Pancreas (tissue), 10 donors: ENCODE measurements at regions not wholly inside any gene's neighbourhood (a gene's known extent, or its start where the extent isn't known, plus 50 kb on each side); places are given as distances from the start of the nearest gene placed in this dataset.

ENCODE experiments used
- ATAC-seq, 4 donors: fragments of 200-7000 bp; cut with Tn5 transposase; one replicate each; pipeline versions ENCODE4 v1.8.0 to v1.9.1; 2020; ENCODE audit warnings: mild to moderate bottlenecking in 4 of 4, moderate library complexity in 4 of 4
- DNase-seq, 6 donors: peaks; one replicate each; pipeline ENCODE4 v3.0.0-alpha.2; 2020
- FAIRE-seq: peaks from 2 replicates; lab custom pipeline; 2012; peaks lifted over from hg19 to GRCh38; lab: Jason Lieb, UNC
- H3K27ac ChIP-seq, 4 donors: fragments of 200-600 bp; sonication (generic); 1 replicate in 3 of 4; 2 replicates in 1 of 4; pipeline versions ENCODE4 v1.5.0 to v1.8.0; 2020
- H3K27me3 ChIP-seq, 4 donors: fragments of 200-600 bp; one replicate each; pipeline ENCODE4 v1.8.0; 2021
- H3K36me3 ChIP-seq, 3 donors: fragments of 200-600 bp; sonication (generic) in 1 of 3; one replicate each; pipeline versions ENCODE4 v1.5.0 to v1.8.0; 2020 to 2021
- H3K4me1 ChIP-seq, 3 donors: fragments of 200-600 bp; one replicate each; pipeline ENCODE4 v1.8.0; 2021
- H3K4me3 ChIP-seq, 4 donors: fragments of 200-600 bp; sonication (generic) in 2 of 4; one replicate each; pipeline versions ENCODE4 v1.5.0 to v1.8.0; 2020 to 2021
- H3K9me3 ChIP-seq, 4 donors: fragments of 200-600 bp; one replicate each; pipeline ENCODE4 v1.8.0; 2021
- WGBS, 2 donors: extraction: QIAGEN DNeasy Blood & Tissue Kit; methylation state at CpG; one replicate each; pipeline ENCODE4 v1.1.7; 2013; 5-methylcytosine and 5-hydroxymethylcytosine counted together
- intact Hi-C, 3 donors: fragments of 100-400 bp; cut with DNase I; formaldehyde crosslinking; loops; one replicate each; pipeline versions ENCODE4 v1.11.1 to v1.14.2; 2022
- TF ChIP-seq, protein P1 (sequence below), 4 donors: fragments of 200-600 bp; sonication (generic) in 3 of 4; IDR thresholded peaks; one replicate each; pipeline versions ENCODE4 v1.5.0 to v1.8.0; 2021; ENCODE audit warnings: antibody characterized with exemption in 4 of 4
- donor health status: healthy with polysubstance abuse.
- donor health status: DM: no; HTN: no; CAD: no; lungs with moderate emphysema.
- donor health status: DM: no; HTN: no; CAD: no.
- donor health status: control.
- donor health status: control.
- donor health status: Bipolar disorder and iron deficiency.
- donor health status: DM: yes; HTN: yes; CAD: no.
- donor health status: DM: no; HTN: no; CAD: no.
- donor health status: DM: no; HTN: no; CAD: no.
- donor health status: DM: yes; HTN: yes; CAD: no.

DNA sequence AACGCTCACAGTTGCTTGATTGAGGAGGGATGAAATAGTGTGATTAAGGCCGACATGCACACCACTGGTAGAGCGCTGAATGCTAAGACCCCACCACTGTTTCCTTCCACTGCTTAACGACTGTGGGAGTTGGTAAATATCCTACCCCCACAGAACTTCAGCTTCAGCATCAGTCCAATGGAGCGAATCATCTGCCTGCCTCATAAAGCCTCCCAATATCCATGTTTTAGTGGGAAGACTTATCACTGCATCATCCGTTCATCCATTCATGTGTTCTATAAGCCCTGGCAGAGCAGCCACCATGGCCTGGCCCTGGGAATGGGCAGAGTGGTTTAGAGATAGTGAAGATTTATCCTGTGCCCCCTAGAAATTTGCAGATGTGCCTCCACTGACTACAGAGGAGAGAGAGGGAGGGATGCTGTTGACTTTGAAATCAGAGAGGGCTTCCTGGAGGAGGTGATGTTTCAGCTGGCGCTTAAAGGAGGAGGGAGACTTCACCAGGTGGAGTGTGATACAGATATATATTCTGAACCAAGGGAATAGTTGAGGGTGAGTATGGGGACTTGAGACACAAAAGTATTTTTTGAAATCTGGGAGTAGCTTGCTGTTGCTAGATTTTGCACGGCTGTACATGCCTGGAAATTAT is 71.9 kb upstream of the STX18 start:
- Histone ChIP-seq H3K9me3 (no peaks in the 10 kb centered on the region), H3K4me1 (peaks cover 0 to 5% (median 0%) of the 10 kb centered on the region in 3 donors), H3K27me3 (no peaks in the 10 kb centered on the region), H3K4me3 (no peak overlapping the region), H3K27ac (no peak overlapping the region), H3K36me3 (no peaks in the 10 kb centered on the region)
- TF ChIP-seq, protein P1, sequence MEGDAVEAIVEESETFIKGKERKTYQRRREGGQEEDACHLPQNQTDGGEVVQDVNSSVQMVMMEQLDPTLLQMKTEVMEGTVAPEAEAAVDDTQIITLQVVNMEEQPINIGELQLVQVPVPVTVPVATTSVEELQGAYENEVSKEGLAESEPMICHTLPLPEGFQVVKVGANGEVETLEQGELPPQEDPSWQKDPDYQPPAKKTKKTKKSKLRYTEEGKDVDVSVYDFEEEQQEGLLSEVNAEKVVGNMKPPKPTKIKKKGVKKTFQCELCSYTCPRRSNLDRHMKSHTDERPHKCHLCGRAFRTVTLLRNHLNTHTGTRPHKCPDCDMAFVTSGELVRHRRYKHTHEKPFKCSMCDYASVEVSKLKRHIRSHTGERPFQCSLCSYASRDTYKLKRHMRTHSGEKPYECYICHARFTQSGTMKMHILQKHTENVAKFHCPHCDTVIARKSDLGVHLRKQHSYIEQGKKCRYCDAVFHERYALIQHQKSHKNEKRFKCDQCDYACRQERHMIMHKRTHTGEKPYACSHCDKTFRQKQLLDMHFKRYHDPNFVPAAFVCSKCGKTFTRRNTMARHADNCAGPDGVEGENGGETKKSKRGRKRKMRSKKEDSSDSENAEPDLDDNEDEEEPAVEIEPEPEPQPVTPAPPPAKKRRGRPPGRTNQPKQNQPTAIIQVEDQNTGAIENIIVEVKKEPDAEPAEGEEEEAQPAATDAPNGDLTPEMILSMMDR (IDR thresholded peaks at IDR 0.05): no peak
- no peak for ATAC-seq
- no peak for FAIRE-seq
- intact Hi-C loops: no loop called here
- no peak for DNase-seq
- 90 to 91% methylated on average over 8 of the region's 8 CpGs for WGBS, 2 donors

DNA sequence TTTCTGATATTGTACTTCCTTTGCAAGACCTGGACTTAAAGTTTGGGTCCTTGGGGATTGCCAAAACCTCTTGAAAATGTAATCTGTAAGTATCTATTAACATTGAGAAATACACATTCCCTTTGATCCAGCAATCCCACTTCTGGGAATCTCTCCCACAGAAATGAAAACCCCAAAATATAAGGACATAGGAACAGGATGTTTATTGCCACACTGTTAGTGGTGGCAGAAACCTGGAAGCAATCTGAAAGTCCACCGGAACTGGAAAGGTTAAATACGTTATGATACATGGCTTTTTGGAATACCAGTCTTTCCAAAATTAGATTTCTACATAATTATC is 71.2 kb upstream of the STX18 start:
- no peaks in the 10 kb centered on the region for H3K9me3 ChIP-seq
- no peaks in the 10 kb centered on the region for H3K36me3 ChIP-seq
- H3K4me3 ChIP-seq: no peak overlapping the region
- WGBS, 2 donors: 80 to 82% methylated on average over 2 of the region's 2 CpGs
- intact Hi-C loops: no loop called here
- H3K27ac ChIP-seq: no peak overlapping the region
- TF ChIP-seq, protein P1 (IDR thresholded peaks at IDR 0.05): no peak
- DNase-seq (no peak), FAIRE-seq (no peak), ATAC-seq (no peak)
- no peaks in the 10 kb centered on the region for H3K27me3 ChIP-seq
- H3K4me1 ChIP-seq: peaks cover 0 to 5% (median 0%) of the 10 kb centered on the region in 3 donors

DNA sequence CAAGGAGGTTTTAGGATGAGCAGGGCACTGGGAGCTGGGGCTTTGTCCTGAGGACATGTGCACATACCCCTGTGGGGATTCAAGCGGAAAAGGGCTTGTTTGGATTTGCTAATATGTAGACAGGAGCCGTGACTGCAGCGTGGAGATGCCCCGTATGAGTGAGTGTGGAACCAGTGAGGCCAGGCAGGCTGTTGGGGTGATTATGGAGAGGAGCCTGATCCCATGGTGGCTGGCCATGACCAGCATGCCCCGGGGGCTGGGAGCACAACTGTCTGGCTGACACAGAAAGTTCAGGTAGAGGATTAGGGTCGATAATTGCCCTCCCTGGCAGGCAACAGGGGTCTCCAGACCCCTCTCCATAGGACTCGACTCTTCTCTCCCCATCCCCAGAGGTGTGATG is 68.8 kb upstream of the STX18 start:
- H3K4me3 ChIP-seq: no peak overlapping the region
- H3K27me3 ChIP-seq: no peaks in the 10 kb centered on the region
- ATAC-seq (no peak), DNase-seq (no peak), FAIRE-seq (no peak)
- H3K36me3 ChIP-seq: no peaks in the 10 kb centered on the region
- peaks cover 0 to 5% (median 0%) of the 10 kb centered on the region in 3 donors for H3K4me1 ChIP-seq
- H3K27ac ChIP-seq: no peak overlapping the region
- intact Hi-C loops: no loop called here
- WGBS, 2 donors: 85 to 90% methylated on average over 7 of the region's 7 CpGs
- TF ChIP-seq, protein P1 (IDR thresholded peaks at IDR 0.05): no peak
- no peaks in the 10 kb centered on the region for H3K9me3 ChIP-seq

DNA sequence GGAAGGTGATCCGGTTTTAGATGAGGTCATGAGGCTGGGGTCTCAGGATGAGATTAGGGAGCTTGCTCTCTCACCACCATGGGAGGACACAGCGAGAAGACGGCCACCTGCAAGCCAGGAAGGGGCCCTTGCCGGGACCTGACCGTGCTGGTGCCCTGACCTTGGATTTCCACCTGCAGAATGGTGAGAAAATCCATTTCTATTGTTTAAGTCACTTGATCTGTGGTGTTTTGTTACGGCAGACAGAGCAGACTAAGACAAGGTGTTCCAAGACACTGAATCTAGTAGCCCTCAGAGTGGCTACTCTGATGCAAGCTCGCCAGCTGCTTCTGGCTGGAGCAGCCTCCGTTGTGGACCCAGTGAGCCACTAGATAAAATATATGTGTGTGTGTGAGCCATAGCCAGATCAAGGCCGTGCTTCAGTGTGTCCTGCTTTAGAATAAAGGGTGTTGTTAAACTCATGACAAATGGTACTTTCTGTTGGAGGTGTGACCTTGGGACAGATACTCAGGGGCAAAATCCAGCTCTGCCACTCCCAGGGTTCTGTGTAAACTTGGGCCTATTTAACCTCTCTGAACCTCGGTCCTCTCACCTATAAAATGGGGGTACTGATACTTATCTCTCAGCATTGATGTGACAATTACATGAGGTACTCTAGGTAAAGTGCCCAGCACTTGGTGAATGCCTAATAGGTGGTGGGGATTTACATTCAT is 67.9 kb upstream of the STX18 start:
- ATAC-seq: no peak
- intact Hi-C loops: no loop called here

More for the DNA sequence above, 67.9 kb upstream of the STX18 start:
- DNase-seq (peak in 1 of 6 donors; percentile 12), FAIRE-seq (no peak)
- Histone ChIP-seq H3K4me3 (no peak overlapping the region), H3K27me3 (no peaks in the 10 kb centered on the region), H3K27ac (no peak overlapping the region), H3K36me3 (no peaks in the 10 kb centered on the region), H3K9me3 (no peaks in the 10 kb centered on the region), H3K4me1 (peaks cover 0 to 5% (median 0%) of the 10 kb centered on the region in 3 donors)
- TF ChIP-seq, protein P1 (IDR thresholded peaks at IDR 0.05): no peak
- WGBS, 2 donors: 64 to 70% methylated on average over 10 of the region's 10 CpGs
